H1 (cell line): ENCODE measurements at regions not wholly inside any gene's neighbourhood (a gene's known extent, or its start where the extent isn't known, plus 50 kb on each side); places are given as distances from the start of the nearest gene placed in this dataset.

Experiments
- ATF2 ChIP-seq: IDR thresholded peaks from 2 replicates; pipeline ENCODE4 v1.6.1; 2012; ENCODE audit warnings: low read length, inconsistent platforms
- CBX5 ChIP-seq: fragments of 300-800, 300-1000 bp; sonication (generic); IDR thresholded peaks from 2 replicates; pipeline ENCODE4 v1.7.1; 2016; ENCODE audit warnings: antibody characterized with exemption, low read length, low read depth
- EZH2 ChIP-seq: fragments of 200-600 bp; sonication (generic); IDR thresholded peaks from 2 replicates; pipeline ENCODE4 v1.7.1; 2012; ENCODE audit warnings: low read depth, mild to moderate bottlenecking, moderate library complexity, low read length, inconsistent platforms; ENCODE audit not compliant: severe bottlenecking
- KDM1A ChIP-seq: fragments of 200-600, 300-600 bp; sonication (generic); IDR thresholded peaks from 2 replicates; pipeline ENCODE4 v1.7.1; 2016; ENCODE audit warnings: mild to moderate bottlenecking, low read length, borderline replicate concordance
- RXRA ChIP-seq: IDR thresholded peaks from 2 replicates; pipeline ENCODE4 v1.6.1; 2011; ENCODE audit warnings: low read depth, mild to moderate bottlenecking, low read length, moderate library complexity; ENCODE audit not compliant: insufficient read depth
- SRF ChIP-seq: IDR thresholded peaks from 2 replicates; pipeline ENCODE4 v1.6.1; 2011; ENCODE audit warnings: mild to moderate bottlenecking, low read depth, low read length, moderate library complexity
- SUZ12 ChIP-seq: fragments of 200-600 bp; sonication (generic); IDR thresholded peaks from 2 replicates; pipeline ENCODE4 v1.6.1; 2012; ENCODE audit warnings: mild to moderate bottlenecking, inconsistent platforms, low read length, moderate library complexity, mixed read lengths
- TAF7 ChIP-seq: optimal IDR thresholded peaks from 2 replicates; pipeline ENCODE3; 2011; ENCODE audit warnings: low read depth, mild to moderate bottlenecking, inconsistent platforms, low read length, moderate library complexity, borderline replicate concordance

DNA sequence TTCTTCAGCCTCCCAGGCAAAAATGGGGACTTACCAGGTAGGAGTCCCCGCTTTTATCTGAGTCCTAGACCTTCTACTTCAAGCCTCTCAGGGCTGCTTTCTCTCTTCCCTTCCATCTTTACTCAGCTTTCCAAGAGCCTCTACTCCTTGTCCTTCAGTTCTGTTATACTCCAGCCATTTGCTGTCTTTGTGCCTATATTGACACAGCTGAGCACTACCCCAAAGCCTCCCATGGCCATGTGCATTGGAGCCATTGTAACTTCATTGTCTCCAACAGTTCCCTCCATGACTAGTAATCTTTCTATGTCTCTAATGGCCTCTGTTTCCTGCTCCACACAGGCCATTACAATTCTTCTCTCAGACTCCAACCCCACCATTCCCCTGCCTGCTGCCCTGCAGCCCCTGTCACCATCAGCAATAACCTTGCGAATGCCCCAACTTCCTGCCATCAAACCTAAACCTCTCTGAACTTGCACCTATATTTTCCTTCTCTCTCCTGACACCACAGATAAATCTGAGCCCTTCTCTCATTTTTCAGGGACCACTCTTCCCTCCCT is 77.9 kb upstream of the ADPGK start (continued):
- TF ChIP-seq ATF2 (no peak), KDM1A (no peak), SRF (no peak), EZH2 (no peak), TAF7 (no peak), CBX5 (no peak), RXRA (no peak), SUZ12 (no peak)
